A549 (cell line): ENCODE measurements at regions not wholly inside any gene's neighbourhood (a gene's known extent, or its start where the extent isn't known, plus 50 kb on each side); places are given as distances from the start of the nearest gene placed in this dataset.
"Not testable (repeated sequence)": the region's sequence is repeated elsewhere in the genome, so short reads cannot be mapped to it uniquely, and the experiment has no call there.

ENCODE experiments used
- CBX8 ChIP-seq: fragments of 200-600 bp; sonication (generic); IDR thresholded peaks from 2 replicates; pipeline ENCODE4 v1.6.1; 2016
- CEBPB ChIP-seq, 2 experiments: fragments of >200 bp in 1 of 2; sonication (Bioruptor Twin) in 1 of 2; formaldehyde crosslinking in 1 of 2; IDR thresholded peaks; 2 replicates each; pipeline ENCODE4 v1.6.1; 2012 to 2016
- CHD2 ChIP-seq: fragments of 150-350 bp; IDR thresholded peaks from 2 replicates; pipeline ENCODE4 v1.6.1; 2014; ENCODE audit warnings: low read length; ENCODE audit not compliant: partially characterized antibody
- CTCF ChIP-seq: fragments of >200 bp; sonication (Bioruptor Twin); formaldehyde crosslinking; IDR thresholded peaks from 3 replicates; pipeline ENCODE4 v1.5.1; 2016
- EHF ChIP-seq: fragments of 250-450 bp; sonication (Bioruptor Pico); IDR thresholded peaks from 2 replicates; pipeline ENCODE4 v1.5.0; 2020; ENCODE audit warnings: mild to moderate bottlenecking
- EP300 ChIP-seq, 2 experiments: fragments of >200 bp; sonication (Bioruptor Twin); formaldehyde crosslinking; IDR thresholded peaks; 2 replicates in 1 of 2; 3 replicates in 1 of 2; pipeline ENCODE4 v1.6.1; 2016 to 2017
- KDM1A ChIP-seq: fragments of 200-600 bp; sonication (generic); IDR thresholded peaks from 2 replicates; pipeline ENCODE4 v1.6.1; 2016; ENCODE audit warnings: low read depth, mild to moderate bottlenecking
- KDM5A ChIP-seq: fragments of 200-600 bp; sonication (generic); IDR thresholded peaks from 2 replicates; pipeline ENCODE4 v1.6.1; 2016; ENCODE audit warnings: antibody characterized with exemption, mild to moderate bottlenecking
- NFE2L2 ChIP-seq: fragments of 150-350 bp; conservative IDR thresholded peaks from 2 replicates; pipeline ENCODE4 v1.6.1; 2014; ENCODE audit warnings: low read length
- POLR2A ChIP-seq: IDR thresholded peaks from 2 replicates; pipeline ENCODE4 v1.6.1; 2012; ENCODE audit warnings: mild to moderate bottlenecking, low read length
- REST ChIP-seq: fragments of 200-600 bp; sonication (generic); IDR thresholded peaks from 2 replicates; pipeline ENCODE4 v1.6.1; 2016; ENCODE audit warnings: antibody characterized with exemption, mild to moderate bottlenecking, moderate library complexity
- SREBF2 ChIP-seq: fragments of 450-650 bp; IDR thresholded peaks from 2 replicates; pipeline ENCODE4 v1.6.1; 2014; ENCODE audit warnings: mild to moderate bottlenecking, moderate library complexity
- ZC3H11A ChIP-seq: fragments of 450-650 bp; IDR thresholded peaks from 2 replicates; pipeline ENCODE4 v1.6.1; 2014; ENCODE audit warnings: antibody characterized with exemption, mild to moderate bottlenecking

GRCh38 chr18:60062831-60063230 is 163.0 kb downstream of the PMAIP1 start:
- TF ChIP-seq CTCF; REST; EP300 (IDR thresholded peaks at IDR 0.05); EHF (CRISPR knock-in tag); ZC3H11A; CHD2; CEBPB (IDR thresholded peaks at IDR 0.05); NFE2L2; POLR2A; KDM5A; KDM1A; CBX8; SREBF2: not testable (repeated sequence)
